ENCODE measurements at regions not wholly inside any gene's neighbourhood (a gene's known extent, or its start where the extent isn't known, plus 50 kb on each side); places are given as distances from the start of the nearest gene placed in this dataset.

DNA sequence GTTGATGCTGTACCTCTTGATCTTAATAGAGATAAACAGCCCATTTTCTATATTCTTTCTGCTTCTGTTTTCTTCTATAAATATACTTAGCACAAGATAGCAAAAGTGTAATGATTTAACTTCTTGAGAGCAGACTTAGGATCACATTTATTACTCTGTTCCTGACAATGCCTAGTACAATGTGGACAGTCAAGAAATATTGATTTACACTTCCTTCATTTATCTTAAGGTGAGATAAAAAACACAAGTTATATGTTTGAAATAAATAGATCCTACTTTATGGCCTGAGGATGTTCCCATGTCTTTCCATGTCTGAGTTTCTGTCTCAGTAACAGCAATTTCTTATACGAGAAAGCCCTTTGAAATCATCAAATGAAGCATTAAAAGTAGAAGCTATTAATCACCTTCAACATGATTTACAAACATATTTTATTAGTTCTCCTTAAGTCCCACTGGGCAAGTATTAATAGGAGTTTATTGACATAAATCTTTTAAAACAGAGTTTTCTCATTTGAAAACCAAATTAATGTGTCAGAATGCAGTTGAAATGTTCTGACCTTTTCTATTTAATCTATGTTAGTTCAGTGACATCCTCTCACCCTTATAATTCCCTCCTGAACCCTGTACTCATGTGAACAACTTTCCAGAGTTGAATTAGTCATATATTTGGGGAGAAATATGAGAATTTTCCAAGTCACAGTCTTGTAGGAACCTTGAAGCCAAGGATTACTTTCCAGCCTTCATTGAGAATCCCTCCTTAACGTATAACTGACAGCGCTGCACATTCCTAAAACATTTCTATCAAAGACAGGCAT is 1611.7 kb upstream of the TENM4 start:
- Histone ChIP-seq H3K36me3 (ENCODE audit: control insufficient read depth in 2 of 2, insufficient read depth in 2 of 2, low read length in 1 of 2) (no peaks in the 10 kb centered on the region), H3K27ac (ENCODE audit: control insufficient read depth, insufficient read depth) (no peak overlapping the region), H3K9ac (ENCODE audit: control insufficient read depth, insufficient read depth, low read length) (no peak overlapping the region), H3K4me3 (no peak overlapping the region), H3K4me2 (ENCODE audit: control insufficient read depth, insufficient read depth) (no peak overlapping the region), H3K79me2 (ENCODE audit: control insufficient read depth, insufficient read depth, low read length) (no peaks in the 10 kb centered on the region), H3K4me1 (ENCODE audit: control insufficient read depth, insufficient read depth, low read length) (no peaks in the 10 kb centered on the region), H3K27me3 (replicated peaks in 1 of 2; ENCODE audit: control insufficient read depth in 2 of 2, insufficient read depth in 2 of 2, low read length in 1 of 2) (no peaks in the 10 kb centered on the region), H4K20me1 (ENCODE audit: control insufficient read depth, insufficient read depth) (no peaks in the 10 kb centered on the region), H3K9me3 (replicated peaks; ENCODE audit: control insufficient read depth, insufficient read depth, low read length) (no peaks in the 10 kb centered on the region), H2AFZ (ENCODE audit: control insufficient read depth, low read depth, low read length) (no peak overlapping the region)
- ATAC-seq (no peak), DNase-seq (ENCODE audit: low read depth, low spot score) (no peak), FAIRE-seq (no peak)
- in situ Hi-C loops (cut with MboI): no loop called here
- no TSS peak for BruUV-seq (replicated peaks)
- intact Hi-C loops (cut with micrococcal nuclease; ENCODE audit: unreplicated experiment): no loop called here
- WGBS (ENCODE audit: insufficient coverage, insufficient replicate concordance, low lambda C conversion rate, missing lambda C conversion rate): 34% methylated on average over 3 of the region's 3 CpGs
- ChIA-PET CTCF (no interaction called here), POLR2A (no interaction called here), RAD21 (ENCODE audit: unreplicated experiment) (no interaction called here), SMC1A (ENCODE audit: uncharacterized antibody, unreplicated experiment) (no interaction called here)
- TF ChIP-seq EP300 (IDR thresholded peaks at IDR 0.05; ENCODE audit: borderline replicate concordance in 1 of 2, control insufficient read depth in 1 of 2, low read depth in 2 of 2, low read length in 2 of 2) (no peak), CHD4 (IDR thresholded peaks at IDR 0.05) (no peak), MTA3 (IDR thresholded peaks at IDR 0.05; ENCODE audit: borderline replicate concordance, low read length) (no peak), FOXM1 (IDR thresholded peaks at IDR 0.05; ENCODE audit: low read depth, low read length) (no peak), PML (IDR thresholded peaks at IDR 0.05; ENCODE audit: low read length) (no peak), HDAC2 (IDR thresholded peaks at IDR 0.05) (no peak), SIN3A (IDR thresholded peaks at IDR 0.05; ENCODE audit: low read depth, low read length) (no peak), RAD51 (IDR thresholded peaks at IDR 0.05) (no peak)
- TF ChIP-seq, protein P1, sequence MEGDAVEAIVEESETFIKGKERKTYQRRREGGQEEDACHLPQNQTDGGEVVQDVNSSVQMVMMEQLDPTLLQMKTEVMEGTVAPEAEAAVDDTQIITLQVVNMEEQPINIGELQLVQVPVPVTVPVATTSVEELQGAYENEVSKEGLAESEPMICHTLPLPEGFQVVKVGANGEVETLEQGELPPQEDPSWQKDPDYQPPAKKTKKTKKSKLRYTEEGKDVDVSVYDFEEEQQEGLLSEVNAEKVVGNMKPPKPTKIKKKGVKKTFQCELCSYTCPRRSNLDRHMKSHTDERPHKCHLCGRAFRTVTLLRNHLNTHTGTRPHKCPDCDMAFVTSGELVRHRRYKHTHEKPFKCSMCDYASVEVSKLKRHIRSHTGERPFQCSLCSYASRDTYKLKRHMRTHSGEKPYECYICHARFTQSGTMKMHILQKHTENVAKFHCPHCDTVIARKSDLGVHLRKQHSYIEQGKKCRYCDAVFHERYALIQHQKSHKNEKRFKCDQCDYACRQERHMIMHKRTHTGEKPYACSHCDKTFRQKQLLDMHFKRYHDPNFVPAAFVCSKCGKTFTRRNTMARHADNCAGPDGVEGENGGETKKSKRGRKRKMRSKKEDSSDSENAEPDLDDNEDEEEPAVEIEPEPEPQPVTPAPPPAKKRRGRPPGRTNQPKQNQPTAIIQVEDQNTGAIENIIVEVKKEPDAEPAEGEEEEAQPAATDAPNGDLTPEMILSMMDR (IDR thresholded peaks at IDR 0.05 in 2 of 3, conservative IDR thresholded peaks at IDR 0.05 in 1 of 3; ENCODE audit: control insufficient read depth in 2 of 3, extremely low read depth in 1 of 3, insufficient read depth in 1 of 3, low read depth in 3 of 3, low read length in 3 of 3): no peak
- TF ChIP-seq, protein P2, sequence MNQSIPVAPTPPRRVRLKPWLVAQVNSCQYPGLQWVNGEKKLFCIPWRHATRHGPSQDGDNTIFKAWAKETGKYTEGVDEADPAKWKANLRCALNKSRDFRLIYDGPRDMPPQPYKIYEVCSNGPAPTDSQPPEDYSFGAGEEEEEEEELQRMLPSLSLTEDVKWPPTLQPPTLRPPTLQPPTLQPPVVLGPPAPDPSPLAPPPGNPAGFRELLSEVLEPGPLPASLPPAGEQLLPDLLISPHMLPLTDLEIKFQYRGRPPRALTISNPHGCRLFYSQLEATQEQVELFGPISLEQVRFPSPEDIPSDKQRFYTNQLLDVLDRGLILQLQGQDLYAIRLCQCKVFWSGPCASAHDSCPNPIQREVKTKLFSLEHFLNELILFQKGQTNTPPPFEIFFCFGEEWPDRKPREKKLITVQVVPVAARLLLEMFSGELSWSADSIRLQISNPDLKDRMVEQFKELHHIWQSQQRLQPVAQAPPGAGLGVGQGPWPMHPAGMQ (IDR thresholded peaks at IDR 0.05; ENCODE audit: borderline replicate concordance): no peak
- TF ChIP-seq, protein P3, sequence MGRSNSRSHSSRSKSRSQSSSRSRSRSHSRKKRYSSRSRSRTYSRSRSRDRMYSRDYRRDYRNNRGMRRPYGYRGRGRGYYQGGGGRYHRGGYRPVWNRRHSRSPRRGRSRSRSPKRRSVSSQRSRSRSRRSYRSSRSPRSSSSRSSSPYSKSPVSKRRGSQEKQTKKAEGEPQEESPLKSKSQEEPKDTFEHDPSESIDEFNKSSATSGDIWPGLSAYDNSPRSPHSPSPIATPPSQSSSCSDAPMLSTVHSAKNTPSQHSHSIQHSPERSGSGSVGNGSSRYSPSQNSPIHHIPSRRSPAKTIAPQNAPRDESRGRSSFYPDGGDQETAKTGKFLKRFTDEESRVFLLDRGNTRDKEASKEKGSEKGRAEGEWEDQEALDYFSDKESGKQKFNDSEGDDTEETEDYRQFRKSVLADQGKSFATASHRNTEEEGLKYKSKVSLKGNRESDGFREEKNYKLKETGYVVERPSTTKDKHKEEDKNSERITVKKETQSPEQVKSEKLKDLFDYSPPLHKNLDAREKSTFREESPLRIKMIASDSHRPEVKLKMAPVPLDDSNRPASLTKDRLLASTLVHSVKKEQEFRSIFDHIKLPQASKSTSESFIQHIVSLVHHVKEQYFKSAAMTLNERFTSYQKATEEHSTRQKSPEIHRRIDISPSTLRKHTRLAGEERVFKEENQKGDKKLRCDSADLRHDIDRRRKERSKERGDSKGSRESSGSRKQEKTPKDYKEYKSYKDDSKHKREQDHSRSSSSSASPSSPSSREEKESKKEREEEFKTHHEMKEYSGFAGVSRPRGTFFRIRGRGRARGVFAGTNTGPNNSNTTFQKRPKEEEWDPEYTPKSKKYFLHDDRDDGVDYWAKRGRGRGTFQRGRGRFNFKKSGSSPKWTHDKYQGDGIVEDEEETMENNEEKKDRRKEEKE (IDR thresholded peaks at IDR 0.05): no peak
- TF ChIP-seq, protein P4, sequence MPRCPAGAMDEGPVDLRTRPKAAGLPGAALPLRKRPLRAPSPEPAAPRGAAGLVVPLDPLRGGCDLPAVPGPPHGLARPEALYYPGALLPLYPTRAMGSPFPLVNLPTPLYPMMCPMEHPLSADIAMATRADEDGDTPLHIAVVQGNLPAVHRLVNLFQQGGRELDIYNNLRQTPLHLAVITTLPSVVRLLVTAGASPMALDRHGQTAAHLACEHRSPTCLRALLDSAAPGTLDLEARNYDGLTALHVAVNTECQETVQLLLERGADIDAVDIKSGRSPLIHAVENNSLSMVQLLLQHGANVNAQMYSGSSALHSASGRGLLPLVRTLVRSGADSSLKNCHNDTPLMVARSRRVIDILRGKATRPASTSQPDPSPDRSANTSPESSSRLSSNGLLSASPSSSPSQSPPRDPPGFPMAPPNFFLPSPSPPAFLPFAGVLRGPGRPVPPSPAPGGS (IDR thresholded peaks at IDR 0.05; ENCODE audit: borderline replicate concordance, insufficient read depth, low read depth, low read length, poor library complexity, severe bottlenecking): no peak
- TF ChIP-seq, protein P5, sequence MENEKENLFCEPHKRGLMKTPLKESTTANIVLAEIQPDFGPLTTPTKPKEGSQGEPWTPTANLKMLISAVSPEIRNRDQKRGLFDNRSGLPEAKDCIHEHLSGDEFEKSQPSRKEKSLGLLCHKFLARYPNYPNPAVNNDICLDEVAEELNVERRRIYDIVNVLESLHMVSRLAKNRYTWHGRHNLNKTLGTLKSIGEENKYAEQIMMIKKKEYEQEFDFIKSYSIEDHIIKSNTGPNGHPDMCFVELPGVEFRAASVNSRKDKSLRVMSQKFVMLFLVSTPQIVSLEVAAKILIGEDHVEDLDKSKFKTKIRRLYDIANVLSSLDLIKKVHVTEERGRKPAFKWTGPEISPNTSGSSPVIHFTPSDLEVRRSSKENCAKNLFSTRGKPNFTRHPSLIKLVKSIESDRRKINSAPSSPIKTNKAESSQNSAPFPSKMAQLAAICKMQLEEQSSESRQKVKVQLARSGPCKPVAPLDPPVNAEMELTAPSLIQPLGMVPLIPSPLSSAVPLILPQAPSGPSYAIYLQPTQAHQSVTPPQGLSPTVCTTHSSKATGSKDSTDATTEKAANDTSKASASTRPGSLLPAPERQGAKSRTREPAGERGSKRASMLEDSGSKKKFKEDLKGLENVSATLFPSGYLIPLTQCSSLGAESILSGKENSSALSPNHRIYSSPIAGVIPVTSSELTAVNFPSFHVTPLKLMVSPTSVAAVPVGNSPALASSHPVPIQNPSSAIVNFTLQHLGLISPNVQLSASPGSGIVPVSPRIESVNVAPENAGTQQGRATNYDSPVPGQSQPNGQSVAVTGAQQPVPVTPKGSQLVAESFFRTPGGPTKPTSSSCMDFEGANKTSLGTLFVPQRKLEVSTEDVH (IDR thresholded peaks at IDR 0.05; ENCODE audit: low read depth, partially characterized antibody): no peak
